Immature natural killer cell (primary cell): ENCODE measurements at regions not wholly inside any gene's neighbourhood (a gene's known extent, or its start where the extent isn't known, plus 50 kb on each side); places are given as distances from the start of the nearest gene placed in this dataset.

Experiments
- DNase-seq, 3 donors: peaks; one replicate each; pipeline ENCODE4 v3.0.0; 2022; ENCODE audit warnings: mixed read lengths in 1 of 3
- H3K27ac Mint-ChIP-seq, 6 donors: one replicate each; pipeline ENCODE4 v1.8.0; 2020; ENCODE audit warnings: mixed read lengths in 6 of 6, mild to moderate bottlenecking in 5 of 6, inconsistent platforms in 4 of 6, moderate library complexity in 3 of 6
- H3K27me3 Mint-ChIP-seq, 3 donors: one replicate each; pipeline ENCODE4 v1.8.0; 2020 to 2021; ENCODE audit warnings: low read depth in 3 of 3, mild to moderate bottlenecking in 3 of 3, mixed read lengths in 3 of 3, moderate library complexity in 3 of 3, inconsistent platforms in 1 of 3
- H3K36me3 Mint-ChIP-seq, 3 donors: one replicate each; pipeline ENCODE4 v1.8.0; 2020; ENCODE audit warnings: mixed read lengths in 3 of 3, inconsistent platforms in 2 of 3, mild to moderate bottlenecking in 2 of 3
- H3K4me1 Mint-ChIP-seq, 2 donors: one replicate each; pipeline ENCODE4 v1.8.0; 2020; ENCODE audit warnings: inconsistent platforms in 2 of 2, mild to moderate bottlenecking in 2 of 2, mixed read lengths in 2 of 2, moderate library complexity in 1 of 2
- H3K4me3 Mint-ChIP-seq, 5 donors: one replicate each; pipeline ENCODE4 v1.8.0; 2020; ENCODE audit warnings: mild to moderate bottlenecking in 5 of 5, mixed read lengths in 5 of 5, inconsistent platforms in 3 of 5, moderate library complexity in 3 of 5
- H3K9me3 Mint-ChIP-seq, 6 donors: one replicate each; pipeline ENCODE4 v1.8.0; 2020; ENCODE audit warnings: mild to moderate bottlenecking in 6 of 6, mixed read lengths in 6 of 6, inconsistent platforms in 4 of 6, moderate library complexity in 3 of 6

DNA sequence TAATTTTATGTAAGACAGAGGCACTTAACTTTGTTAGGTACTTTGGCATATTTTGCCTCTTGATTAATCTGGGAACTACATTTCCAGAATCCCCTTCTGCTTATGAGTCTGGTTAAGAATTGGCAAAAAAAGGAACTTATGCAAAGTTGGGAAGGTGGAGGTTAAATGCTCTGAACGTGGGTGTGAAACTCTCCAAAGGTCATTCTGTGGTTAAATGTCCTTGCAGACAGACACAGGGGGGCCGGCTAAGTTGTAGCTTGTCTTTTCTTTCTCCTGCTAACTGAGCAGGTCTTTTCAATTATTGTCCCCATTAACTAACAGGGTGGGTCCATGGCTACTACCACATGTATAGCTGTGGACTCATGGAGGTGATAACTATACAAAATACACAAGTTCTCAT, 248.6 kb upstream of the NOVA1 start:
- H3K4me1 Mint-ChIP-seq = no peaks in the 10 kb centered on the region
- H3K27ac Mint-ChIP-seq = no peak overlapping the region
- no peak for DNase-seq
- no peak overlapping the region for H3K4me3 Mint-ChIP-seq
- no peaks in the 10 kb centered on the region for H3K27me3 Mint-ChIP-seq
- H3K36me3 Mint-ChIP-seq = peaks cover 0 to 3% (median 0%) of the 10 kb centered on the region in 3 donors
- H3K9me3 Mint-ChIP-seq = peaks cover 5 to 55% (median 28%) of the 10 kb centered on the region in 6 donors

DNA sequence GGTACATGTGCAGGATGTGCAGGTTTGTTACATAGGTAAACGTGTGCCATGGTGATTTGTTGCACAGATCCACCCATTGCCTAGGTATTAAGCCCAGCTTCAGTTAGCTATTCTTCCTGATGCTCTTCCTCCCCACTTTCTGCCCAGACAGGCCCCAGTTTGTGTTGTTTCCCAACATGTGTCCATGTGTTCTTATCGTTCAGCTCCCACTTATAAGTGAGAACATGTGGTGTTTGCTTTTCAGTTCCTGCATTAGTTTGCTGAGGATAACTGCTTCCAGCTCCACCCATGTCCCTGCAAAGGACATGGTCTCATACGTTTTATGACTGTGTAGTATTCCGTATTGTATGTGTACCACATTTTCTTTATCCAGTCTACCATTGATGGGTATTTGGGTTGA, 251.7 kb upstream of the NOVA1 start:
- peaks cover 0 to 3% (median 0%) of the 10 kb centered on the region in 3 donors for H3K36me3 Mint-ChIP-seq
- peaks cover 0 to 2% (median 0%) of the 10 kb centered on the region in 3 donors for H3K27me3 Mint-ChIP-seq
- no peak for DNase-seq
- peaks cover 5 to 42% (median 29%) of the 10 kb centered on the region in 6 donors for H3K9me3 Mint-ChIP-seq
- H3K4me1 Mint-ChIP-seq = no peaks in the 10 kb centered on the region
- H3K4me3 Mint-ChIP-seq = no peak overlapping the region
- H3K27ac Mint-ChIP-seq = no peak overlapping the region

DNA sequence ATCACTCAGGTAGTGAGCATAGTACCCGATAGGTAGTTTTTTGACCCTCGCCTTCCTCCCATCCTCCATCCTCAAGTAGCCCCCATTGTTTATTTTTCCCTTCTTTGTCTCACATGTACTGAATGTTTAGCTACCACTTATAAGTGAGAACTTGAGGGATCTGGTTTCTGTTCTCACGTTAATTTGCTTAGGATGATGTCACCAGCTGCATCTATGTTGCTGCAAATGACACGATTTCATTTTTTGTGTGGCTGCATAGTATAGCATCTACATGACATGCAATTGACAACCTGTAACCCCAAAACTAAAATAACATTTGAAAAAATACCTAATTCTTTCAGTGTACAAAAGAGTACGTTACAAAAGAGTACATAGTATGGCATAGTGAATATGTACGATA, 254.0 kb upstream of the NOVA1 start:
- H3K27ac Mint-ChIP-seq = no peak overlapping the region
- H3K36me3 Mint-ChIP-seq = peaks cover 0 to 3% (median 0%) of the 10 kb centered on the region in 3 donors
- DNase-seq = no peak
- peaks cover 3 to 46% (median 27%) of the 10 kb centered on the region in 6 donors for H3K9me3 Mint-ChIP-seq
- H3K4me3 Mint-ChIP-seq = no peak overlapping the region
- H3K27me3 Mint-ChIP-seq = peaks cover 0 to 2% (median 0%) of the 10 kb centered on the region in 3 donors
- no peaks in the 10 kb centered on the region for H3K4me1 Mint-ChIP-seq

DNA sequence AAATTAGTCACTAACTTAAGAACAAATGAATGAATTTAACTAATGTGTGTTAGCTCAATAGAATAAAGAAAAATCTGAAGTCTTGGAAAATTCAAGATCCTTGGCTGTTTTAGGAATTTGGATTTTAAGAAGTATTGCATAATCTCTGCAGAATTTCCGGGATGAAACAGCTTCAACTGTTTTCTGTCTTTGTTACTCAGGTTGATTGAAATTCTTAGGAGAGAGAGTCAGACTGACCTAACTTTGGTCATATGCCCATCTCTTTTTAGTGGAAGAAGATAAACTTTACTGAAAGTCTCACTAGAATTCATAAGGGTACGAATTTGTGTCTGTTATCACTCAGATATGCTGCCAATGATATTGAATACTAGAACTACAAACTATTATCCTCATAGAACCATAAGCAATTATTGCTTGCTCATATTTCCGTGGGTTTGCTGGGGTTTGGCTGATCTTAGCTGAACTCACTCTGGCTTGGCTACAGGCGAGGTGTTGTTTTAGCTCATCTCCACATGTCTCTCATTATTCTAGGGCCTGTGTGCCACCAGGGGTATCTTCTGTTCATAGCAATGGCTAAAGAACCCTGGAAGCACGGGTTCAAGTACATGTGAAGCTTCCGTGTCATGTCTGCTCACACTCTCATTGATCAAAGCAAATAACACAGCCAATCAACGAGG, 257.4 kb upstream of the NOVA1 start:
- H3K27ac Mint-ChIP-seq = no peak overlapping the region
- no peak overlapping the region for H3K4me3 Mint-ChIP-seq
- H3K27me3 Mint-ChIP-seq = peaks cover 0 to 2% (median 0%) of the 10 kb centered on the region in 3 donors
- peaks cover 1 to 48% (median 19%) of the 10 kb centered on the region in 6 donors for H3K9me3 Mint-ChIP-seq
- H3K36me3 Mint-ChIP-seq = no peaks in the 10 kb centered on the region
- no peak for DNase-seq
- H3K4me1 Mint-ChIP-seq = no peaks in the 10 kb centered on the region

DNA sequence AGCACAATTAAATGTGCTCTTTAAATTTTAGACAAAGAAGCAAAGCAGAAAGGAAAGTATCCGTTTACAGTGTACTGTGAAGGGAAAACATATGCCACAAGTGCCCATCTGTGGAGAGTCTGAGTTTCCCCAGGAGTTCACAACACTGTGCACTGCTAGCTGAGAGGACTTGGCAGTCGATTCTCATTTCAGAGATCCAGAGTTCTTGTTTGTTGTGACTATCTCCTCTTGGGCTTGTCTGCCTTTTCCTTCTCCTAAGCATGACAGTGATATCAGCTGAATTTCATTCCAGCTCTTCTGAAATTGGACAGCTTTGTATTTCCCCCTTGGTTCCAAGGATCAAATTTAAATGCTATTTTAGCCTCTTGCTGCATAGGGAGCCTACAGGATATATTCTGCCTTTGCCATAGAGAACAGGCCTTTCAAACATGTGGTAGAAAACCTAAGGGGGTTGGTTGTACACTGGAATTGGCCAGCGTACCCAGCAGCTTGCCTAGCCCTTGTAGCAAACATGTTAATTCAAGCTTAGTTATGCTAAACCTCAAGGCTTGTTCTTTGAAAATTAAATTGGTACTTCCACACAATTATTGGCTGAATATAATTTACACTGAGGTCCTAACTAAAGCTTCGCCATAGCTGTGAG, 259.2 kb upstream of the NOVA1 start:
- H3K4me3 Mint-ChIP-seq = no peak overlapping the region
- no peak for DNase-seq
- H3K27ac Mint-ChIP-seq = no peak overlapping the region
- peaks cover 0 to 2% (median 0%) of the 10 kb centered on the region in 3 donors for H3K27me3 Mint-ChIP-seq
- no peaks in the 10 kb centered on the region for H3K4me1 Mint-ChIP-seq
- no peaks in the 10 kb centered on the region for H3K36me3 Mint-ChIP-seq
- peaks cover 1 to 46% (median 13%) of the 10 kb centered on the region in 6 donors for H3K9me3 Mint-ChIP-seq

DNA sequence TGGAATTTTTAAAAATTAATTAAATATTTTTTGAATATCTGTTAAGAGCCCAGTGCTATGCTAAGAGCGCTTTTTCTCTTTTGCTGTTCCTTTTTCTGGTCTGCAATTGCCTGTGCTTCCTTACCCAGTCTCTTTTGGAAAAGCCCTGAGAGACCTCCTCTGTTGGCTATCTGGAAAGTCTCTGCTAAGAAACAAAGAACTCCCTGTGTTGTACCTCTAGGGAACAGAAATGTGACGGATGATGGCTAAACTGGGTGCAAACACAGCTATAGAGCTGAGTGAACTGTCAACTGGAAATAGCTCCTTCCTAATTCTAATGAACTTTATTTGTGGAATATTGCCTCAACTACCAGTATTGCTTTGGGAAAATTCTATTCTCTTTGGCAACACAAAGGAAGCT, 261.6 kb upstream of the NOVA1 start:
- no peak for DNase-seq
- Mint-ChIP-seq H3K9me3 (peaks cover 1 to 33% (median 9%) of the 10 kb centered on the region in 6 donors), H3K36me3 (no peaks in the 10 kb centered on the region), H3K27ac (no peak overlapping the region), H3K4me3 (no peak overlapping the region), H3K27me3 (no peaks in the 10 kb centered on the region), H3K4me1 (no peaks in the 10 kb centered on the region)

DNA sequence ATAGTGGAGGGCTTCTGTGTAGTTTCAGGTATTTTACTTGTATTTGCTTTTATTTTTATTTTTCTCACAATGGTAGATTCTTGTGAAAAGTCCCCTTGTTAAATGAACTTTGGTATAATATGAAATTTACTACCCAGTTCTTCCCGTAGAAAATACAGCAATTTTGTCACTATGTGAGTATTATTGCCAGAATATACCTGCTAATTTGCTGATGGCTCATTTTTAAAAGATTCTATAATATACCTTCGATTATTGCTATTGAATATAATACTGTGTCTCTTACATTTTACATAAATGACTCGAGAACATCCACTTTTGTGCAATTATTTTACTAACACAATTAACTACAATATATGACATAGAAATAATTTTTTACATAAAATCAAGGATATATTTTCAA, 262.3 kb upstream of the NOVA1 start:
- no peaks in the 10 kb centered on the region for H3K36me3 Mint-ChIP-seq
- peaks cover 1 to 31% (median 9%) of the 10 kb centered on the region in 6 donors for H3K9me3 Mint-ChIP-seq
- no peak overlapping the region for H3K4me3 Mint-ChIP-seq
- H3K27me3 Mint-ChIP-seq = no peaks in the 10 kb centered on the region
- DNase-seq = no peak
- no peak overlapping the region for H3K27ac Mint-ChIP-seq
- H3K4me1 Mint-ChIP-seq = no peaks in the 10 kb centered on the region

DNA sequence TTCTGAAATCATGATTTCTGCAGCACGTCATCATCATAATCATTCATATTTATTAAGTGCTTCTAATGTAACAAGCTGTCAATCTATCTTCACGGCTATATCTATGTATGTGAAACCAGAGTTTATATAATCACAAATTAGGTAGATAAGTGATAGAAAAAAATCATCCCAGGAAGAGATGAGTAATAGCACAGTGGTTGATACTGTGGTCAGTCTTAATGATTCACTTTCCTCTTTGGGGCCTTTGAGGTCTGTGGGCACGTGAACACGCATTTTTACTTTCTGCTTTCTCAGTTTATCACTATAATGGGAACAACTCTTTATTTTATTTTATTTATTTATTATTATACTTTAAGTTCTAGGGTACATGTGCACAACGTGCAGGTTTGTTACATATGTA, 265.9 kb upstream of the NOVA1 start:
- Mint-ChIP-seq H3K27me3 (no peaks in the 10 kb centered on the region), H3K4me1 (no peaks in the 10 kb centered on the region), H3K27ac (no peak overlapping the region), H3K4me3 (no peak overlapping the region), H3K36me3 (no peaks in the 10 kb centered on the region), H3K9me3 (peaks cover 0 to 27% (median 5%) of the 10 kb centered on the region in 6 donors)
- no peak for DNase-seq

DNA sequence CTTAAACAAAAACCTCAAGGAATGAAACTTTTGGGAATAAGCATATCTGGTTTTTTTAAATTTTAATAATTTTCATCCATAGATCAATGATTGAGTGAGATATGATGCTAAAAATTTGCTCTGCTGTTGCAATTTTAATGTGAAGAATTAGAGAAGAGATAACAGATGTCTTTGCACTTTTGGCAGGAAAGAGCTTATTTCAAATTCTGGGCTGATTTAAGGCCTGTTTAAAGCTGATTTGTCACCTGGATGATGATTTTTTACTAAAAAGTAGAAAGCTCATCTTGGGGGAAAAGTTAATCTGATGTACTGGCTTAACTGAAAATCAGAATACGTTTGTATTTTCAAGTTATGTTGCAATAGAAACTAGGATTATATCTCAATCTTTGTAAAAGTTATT, 268.9 kb upstream of the NOVA1 start:
- no peak for DNase-seq
- peaks cover 0 to 32% (median 9%) of the 10 kb centered on the region in 6 donors for H3K9me3 Mint-ChIP-seq
- peaks cover 0 to 5% (median 0%) of the 10 kb centered on the region in 3 donors for H3K36me3 Mint-ChIP-seq
- no peak overlapping the region for H3K27ac Mint-ChIP-seq
- no peaks in the 10 kb centered on the region for H3K4me1 Mint-ChIP-seq
- H3K27me3 Mint-ChIP-seq = no peaks in the 10 kb centered on the region
- H3K4me3 Mint-ChIP-seq = no peak overlapping the region

DNA sequence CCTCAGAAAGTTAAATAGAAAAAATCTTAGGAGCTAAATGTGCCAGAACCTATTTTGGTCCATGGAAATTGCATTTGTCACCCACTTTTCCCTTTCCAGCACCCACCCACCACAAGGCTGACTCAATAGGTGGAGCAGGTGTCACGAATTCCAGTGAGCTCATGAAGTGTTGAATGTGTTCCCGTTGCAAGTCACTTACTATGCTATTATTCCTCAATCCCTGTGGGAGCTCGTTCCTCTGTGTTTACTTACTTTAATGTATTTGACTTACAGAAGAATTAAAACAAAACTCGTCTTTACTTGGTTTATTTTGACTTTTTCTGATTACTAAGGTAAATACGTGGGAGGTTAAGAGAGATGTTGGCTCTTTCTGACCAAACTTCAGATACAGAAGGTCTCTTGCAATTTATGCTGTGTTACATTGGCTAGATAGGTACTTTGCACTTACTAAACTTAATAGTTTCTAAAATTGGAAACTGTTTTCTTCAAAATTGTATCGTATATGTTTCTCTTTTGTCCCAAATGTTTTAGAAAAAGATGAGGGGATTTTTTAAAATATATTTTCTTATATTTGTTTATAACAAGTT, 269.4 kb upstream of the NOVA1 start:
- no peak overlapping the region for H3K27ac Mint-ChIP-seq
- H3K27me3 Mint-ChIP-seq = no peaks in the 10 kb centered on the region
- peaks cover 0 to 34% (median 9%) of the 10 kb centered on the region in 6 donors for H3K9me3 Mint-ChIP-seq

DNA sequence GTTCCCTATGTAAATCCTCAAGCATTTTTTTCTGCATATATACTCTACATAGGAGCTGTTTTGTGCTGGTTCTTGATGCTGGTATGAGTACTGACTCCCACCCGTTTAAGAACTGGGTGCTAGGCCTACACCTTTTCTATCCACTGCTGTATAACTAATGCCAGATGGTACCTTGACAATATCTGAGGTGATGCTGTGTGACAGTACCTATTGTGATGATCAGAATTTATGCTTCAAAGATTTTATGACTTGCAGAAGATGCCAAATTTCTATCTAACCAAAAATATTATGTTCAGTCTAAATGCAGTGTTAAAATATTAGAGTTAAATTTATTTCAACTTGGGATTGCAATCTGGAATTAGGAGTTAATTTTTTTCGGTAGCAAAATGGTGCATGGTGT, 272.3 kb upstream of the NOVA1 start:
- no peaks in the 10 kb centered on the region for H3K4me1 Mint-ChIP-seq
- H3K36me3 Mint-ChIP-seq = peaks cover 0 to 5% (median 0%) of the 10 kb centered on the region in 3 donors
- no peak overlapping the region for H3K27ac Mint-ChIP-seq
- peaks cover 0 to 55% (median 15%) of the 10 kb centered on the region in 6 donors for H3K9me3 Mint-ChIP-seq
- no peak for DNase-seq
- H3K27me3 Mint-ChIP-seq = no peaks in the 10 kb centered on the region
- no peak overlapping the region for H3K4me3 Mint-ChIP-seq

More for the DNA sequence above, 269.4 kb upstream of the NOVA1 start:
- H3K4me1 Mint-ChIP-seq = no peaks in the 10 kb centered on the region
- peaks cover 0 to 5% (median 0%) of the 10 kb centered on the region in 3 donors for H3K36me3 Mint-ChIP-seq
- DNase-seq = no peak
- no peak overlapping the region for H3K4me3 Mint-ChIP-seq

DNA sequence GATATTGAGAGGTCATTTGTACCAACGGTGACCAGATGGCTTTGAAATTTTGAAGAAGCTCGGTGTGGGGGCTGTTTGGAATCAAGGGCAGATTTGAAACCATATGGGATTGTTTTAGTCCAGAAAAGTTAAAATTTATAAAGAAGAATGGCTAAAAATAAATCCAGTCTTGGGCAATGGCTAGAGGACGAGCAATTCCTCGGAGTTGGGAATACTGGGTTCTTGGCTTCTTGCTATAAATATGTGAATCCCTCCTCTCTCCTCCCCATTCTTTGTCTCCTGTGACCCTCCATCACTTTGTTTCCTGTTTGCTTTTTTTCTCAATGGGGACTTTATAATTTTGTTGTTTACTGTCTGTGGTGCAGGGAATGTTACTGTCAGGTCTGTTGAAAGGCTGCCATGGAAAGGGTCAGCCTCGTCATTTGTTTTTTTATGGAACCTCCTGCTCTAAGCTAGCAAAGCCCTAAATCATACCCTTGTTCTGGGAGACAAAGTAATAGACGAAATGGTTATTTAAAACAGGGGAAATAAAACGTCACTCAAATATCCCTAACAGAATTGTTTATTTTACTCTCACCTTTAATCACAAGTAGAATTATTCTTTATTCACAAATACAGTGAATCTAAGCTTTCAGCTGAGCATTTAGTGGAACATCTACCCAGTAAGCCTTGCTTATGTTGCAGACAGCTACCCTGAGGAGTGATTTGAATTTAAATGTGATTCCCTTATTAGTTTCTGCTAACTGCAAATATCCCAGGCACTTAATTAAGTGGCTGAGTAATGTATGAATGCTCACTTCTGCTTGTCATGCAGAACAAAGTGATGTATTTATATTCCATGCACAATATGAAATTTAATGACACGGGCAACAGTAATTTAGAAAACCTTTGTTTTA, 273.1 kb upstream of the NOVA1 start:
- Mint-ChIP-seq H3K27ac (no peak overlapping the region), H3K4me3 (no peak overlapping the region), H3K4me1 (no peaks in the 10 kb centered on the region), H3K36me3 (peaks cover 0 to 5% (median 0%) of the 10 kb centered on the region in 3 donors), H3K27me3 (no peaks in the 10 kb centered on the region), H3K9me3 (peaks cover 0 to 60% (median 14%) of the 10 kb centered on the region in 6 donors)
- DNase-seq = no peak

DNA sequence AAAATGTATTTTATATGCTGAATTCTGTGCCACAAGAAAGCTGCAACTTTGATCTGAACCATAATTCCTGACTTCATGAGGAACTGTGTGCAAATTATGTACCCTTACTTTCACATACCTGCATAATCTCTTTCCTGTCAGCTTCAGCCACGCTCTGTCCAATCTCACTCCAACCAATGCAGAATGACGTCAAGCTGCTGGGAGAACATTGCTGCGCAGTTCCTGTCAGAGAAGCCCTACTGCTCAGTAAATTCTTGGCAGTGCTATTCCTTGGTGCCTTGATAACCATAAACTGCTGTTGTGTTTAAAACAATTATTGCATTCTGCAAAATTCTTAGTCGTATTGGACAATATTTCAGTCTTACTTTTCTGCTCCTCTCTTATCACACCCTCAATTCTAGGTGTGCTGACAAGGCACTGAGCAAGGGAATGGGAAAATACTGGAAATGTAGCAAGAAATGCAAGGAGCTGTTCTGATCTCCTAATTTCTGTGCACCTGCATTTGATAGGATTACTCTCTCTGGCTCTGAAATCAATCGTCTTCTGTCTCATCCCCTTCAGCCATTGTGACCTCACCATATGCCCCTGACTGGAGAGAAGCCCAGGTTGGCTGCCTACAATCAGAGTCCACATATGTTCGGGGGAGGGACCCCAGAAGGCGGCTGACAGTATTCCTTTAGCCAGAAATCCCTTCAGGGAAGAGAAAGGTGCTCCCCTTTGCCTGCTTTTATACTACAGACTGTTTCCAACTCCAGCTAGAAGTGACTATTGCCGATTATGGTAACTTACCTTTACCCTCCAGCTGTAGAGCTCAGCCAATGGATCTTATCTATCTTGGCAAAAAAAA, 274.9 kb upstream of the NOVA1 start:
- Mint-ChIP-seq H3K27ac (no peak overlapping the region), H3K4me3 (no peak overlapping the region), H3K36me3 (peaks cover 0 to 5% (median 0%) of the 10 kb centered on the region in 3 donors), H3K27me3 (peaks cover 0 to 3% (median 0%) of the 10 kb centered on the region in 3 donors), H3K9me3 (peaks cover 0 to 63% (median 15%) of the 10 kb centered on the region in 6 donors), H3K4me1 (no peaks in the 10 kb centered on the region)
- DNase-seq = no peak
